GM12891 (cell line): ENCODE measurements at regions not wholly inside any gene's neighbourhood (a gene's known extent, or its start where the extent isn't known, plus 50 kb on each side); places are given as distances from the start of the nearest gene placed in this dataset.

ENCODE experiments used
- DNase-seq: peaks from one replicate; pipeline ENCODE4 v3.0.0; 2011; ENCODE audit warnings: low spot score; ENCODE audit not compliant: insufficient read length
- FAIRE-seq: peaks from 2 replicates; lab custom pipeline; 2011; peaks lifted over from hg19 to GRCh38; lab: Jason Lieb, UNC
- PAX5 ChIP-seq: IDR thresholded peaks from 2 replicates; pipeline ENCODE4 v1.6.1; 2011; ENCODE audit warnings: low read length, moderate library complexity, mild to moderate bottlenecking; ENCODE audit not compliant: insufficient read depth, severe bottlenecking
- POLR2A ChIP-seq: IDR thresholded peaks from 2 replicates; pipeline ENCODE4 v1.6.1; 2011; ENCODE audit warnings: low read depth, low read length, control low read depth
- POLR2AphosphoS5 ChIP-seq: IDR thresholded peaks from 2 replicates; pipeline ENCODE4 v1.6.1; 2011; ENCODE audit warnings: low read depth, low read length, control low read depth
- POU2F2 ChIP-seq: IDR thresholded peaks from 2 replicates; pipeline ENCODE4 v1.6.1; 2011; ENCODE audit warnings: low read depth, mild to moderate bottlenecking, control low read depth, low read length, moderate library complexity
- SPI1 ChIP-seq: IDR thresholded peaks from 2 replicates; pipeline ENCODE4 v1.6.1; 2011; ENCODE audit warnings: low read depth, low read length, control low read depth
- TAF1 ChIP-seq: IDR thresholded peaks from 2 replicates; pipeline ENCODE4 v1.6.1; 2011; ENCODE audit warnings: low read depth, low read length, control low read depth

- DNase-seq, result no peak
- no peak for TF ChIP-seq POLR2AphosphoS5
- no peak for TF ChIP-seq POU2F2
- no peak for TF ChIP-seq TAF1
- TF ChIP-seq PAX5, result no peak
- no peak for TF ChIP-seq POLR2A
- no peak for TF ChIP-seq SPI1
- FAIRE-seq, result no peak
Measured at GRCh38 chr14:87067591-87067990, 925.4 kb downstream of the GALC start.

GRCh38 chr14:87067061-87067460 is 925.9 kb downstream of the GALC start:
- no peak for TF ChIP-seq POU2F2
- no peak for TF ChIP-seq PAX5
- no peak for TF ChIP-seq POLR2AphosphoS5
- TF ChIP-seq SPI1, result no peak
- TF ChIP-seq POLR2A, result no peak
- no peak for TF ChIP-seq TAF1
- FAIRE-seq (no peak), DNase-seq (no peak)

GRCh38 chr14:87066221-87066817 is 926.7 kb downstream of the GALC start:
- no peak for DNase-seq
- FAIRE-seq, result no peak

GRCh38 chr14:87065366-87065765 is 927.6 kb downstream of the GALC start:
- FAIRE-seq, result no peak
- DNase-seq, result no peak
- TF ChIP-seq POU2F2 (no peak), TAF1 (no peak), SPI1 (no peak), POLR2A (no peak), POLR2AphosphoS5 (no peak), PAX5 (no peak)

More at GRCh38 chr14:87066221-87066817, 926.7 kb downstream of the GALC start:
- TF ChIP-seq SPI1 (no peak), POLR2A (no peak), POLR2AphosphoS5 (no peak), POU2F2 (no peak), TAF1 (no peak), PAX5 (no peak)

- FAIRE-seq, result no peak
- TF ChIP-seq PAX5 (no peak), SPI1 (no peak), POLR2AphosphoS5 (no peak), TAF1 (no peak), POLR2A (no peak), POU2F2 (no peak)
Measured at GRCh38 chr14:87063181-87063580, 929.8 kb downstream of the GALC start.

GRCh38 chr14:87060405-87060804 is 932.6 kb downstream of the GALC start:
- TF ChIP-seq POU2F2, result no peak
- no peak for TF ChIP-seq POLR2A
- TF ChIP-seq SPI1, result no peak
- TF ChIP-seq PAX5, result no peak
- no peak for TF ChIP-seq TAF1
- no peak for TF ChIP-seq POLR2AphosphoS5
- FAIRE-seq (no peak), DNase-seq (no peak)

More at GRCh38 chr14:87063181-87063580, 929.8 kb downstream of the GALC start:
- no peak for DNase-seq

GRCh38 chr14:87059060-87059839 is 933.7 kb downstream of the GALC start:
- TF ChIP-seq POLR2AphosphoS5 (no peak), POU2F2 (no peak), PAX5 (no peak), SPI1 (no peak), TAF1 (no peak)
- no peak for DNase-seq
- FAIRE-seq, result no peak

GRCh38 chr14:87055007-87055406 is 938.0 kb downstream of the GALC start:
- DNase-seq (no peak), FAIRE-seq (no peak)

GRCh38 chr14:87052646-87053225 is 940.2 kb downstream of the GALC start:
- FAIRE-seq (no peak), DNase-seq (no peak)
- no peak for TF ChIP-seq POLR2AphosphoS5
- no peak for TF ChIP-seq TAF1
- TF ChIP-seq POU2F2, result no peak
- TF ChIP-seq PAX5, result no peak

More at GRCh38 chr14:87055007-87055406, 938.0 kb downstream of the GALC start:
- TF ChIP-seq POLR2AphosphoS5, result no peak
- no peak for TF ChIP-seq PAX5
- TF ChIP-seq POLR2A, result no peak
- no peak for TF ChIP-seq TAF1
- TF ChIP-seq SPI1, result no peak
- TF ChIP-seq POU2F2, result no peak

GRCh38 chr14:87050421-87050820 is 942.6 kb downstream of the GALC start:
- no peak for DNase-seq
- FAIRE-seq, result no peak
- no peak for TF ChIP-seq POLR2AphosphoS5
- TF ChIP-seq SPI1, result no peak
- no peak for TF ChIP-seq POLR2A
- TF ChIP-seq TAF1, result no peak
- TF ChIP-seq POU2F2, result no peak
- no peak for TF ChIP-seq PAX5
